ENCODE measurements at regions not wholly inside any gene's neighbourhood (a gene's known extent, or its start where the extent isn't known, plus 50 kb on each side); places are given as distances from the start of the nearest gene placed in this dataset.

DNA sequence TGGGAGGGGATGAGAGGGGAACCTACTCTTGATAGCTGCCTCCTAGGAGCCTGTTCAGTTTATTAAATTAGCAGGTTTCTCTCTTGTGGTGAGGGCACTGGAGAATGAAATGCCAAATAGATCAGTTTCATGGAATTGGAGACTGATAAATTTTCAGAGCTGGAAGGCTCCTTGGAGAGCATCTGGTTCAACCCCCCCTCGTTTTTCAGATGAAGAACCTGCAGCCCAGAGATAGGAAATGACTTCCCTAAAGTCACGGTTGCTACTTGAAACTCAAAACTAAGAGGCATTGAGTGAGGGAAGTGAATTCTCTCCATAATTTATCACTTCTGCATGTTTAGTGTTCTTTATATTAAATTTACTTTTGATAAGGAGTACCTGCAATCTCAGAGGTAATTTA lies 366.0 kb upstream of the CCL2 start:
- ChIA-PET POLR2A (ENCODE audit: low non-redundant PET) (no interaction called here), CTCF (no interaction called here)
- Histone ChIP-seq H3K27me3 (replicated peaks; ENCODE audit: insufficient read depth, low read depth, low read length, poor library complexity) (peaks cover 5% of the 10 kb centered on the region), H3K4me1 (ENCODE audit: insufficient read depth, low read length, poor library complexity, severe bottlenecking) (no peaks in the 10 kb centered on the region), H3K9me3 (ENCODE audit: low read depth, low read length, poor library complexity, severe bottlenecking) (no peaks in the 10 kb centered on the region), H3K4me3 (ENCODE audit: low read depth, low read length, poor library complexity, severe bottlenecking) (no peak overlapping the region), H3K36me3 (ENCODE audit: insufficient read depth, low read length, poor library complexity, severe bottlenecking) (no peaks in the 10 kb centered on the region), H3K27ac (ENCODE audit: low read depth, low read length, poor library complexity, severe bottlenecking) (no peak overlapping the region)
- intact Hi-C loops (cut with micrococcal nuclease; ENCODE audit: unreplicated experiment) = no loop called here
- no peak for DNase-seq (ENCODE audit: low spot score)
- TF ChIP-seq EZH2 (IDR thresholded peaks at IDR 0.05; ENCODE audit: borderline replicate concordance, low read depth, low read length, poor library complexity, severe bottlenecking) = no peak
- TF ChIP-seq, protein P1, sequence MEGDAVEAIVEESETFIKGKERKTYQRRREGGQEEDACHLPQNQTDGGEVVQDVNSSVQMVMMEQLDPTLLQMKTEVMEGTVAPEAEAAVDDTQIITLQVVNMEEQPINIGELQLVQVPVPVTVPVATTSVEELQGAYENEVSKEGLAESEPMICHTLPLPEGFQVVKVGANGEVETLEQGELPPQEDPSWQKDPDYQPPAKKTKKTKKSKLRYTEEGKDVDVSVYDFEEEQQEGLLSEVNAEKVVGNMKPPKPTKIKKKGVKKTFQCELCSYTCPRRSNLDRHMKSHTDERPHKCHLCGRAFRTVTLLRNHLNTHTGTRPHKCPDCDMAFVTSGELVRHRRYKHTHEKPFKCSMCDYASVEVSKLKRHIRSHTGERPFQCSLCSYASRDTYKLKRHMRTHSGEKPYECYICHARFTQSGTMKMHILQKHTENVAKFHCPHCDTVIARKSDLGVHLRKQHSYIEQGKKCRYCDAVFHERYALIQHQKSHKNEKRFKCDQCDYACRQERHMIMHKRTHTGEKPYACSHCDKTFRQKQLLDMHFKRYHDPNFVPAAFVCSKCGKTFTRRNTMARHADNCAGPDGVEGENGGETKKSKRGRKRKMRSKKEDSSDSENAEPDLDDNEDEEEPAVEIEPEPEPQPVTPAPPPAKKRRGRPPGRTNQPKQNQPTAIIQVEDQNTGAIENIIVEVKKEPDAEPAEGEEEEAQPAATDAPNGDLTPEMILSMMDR (conservative IDR thresholded peaks at IDR 0.05; ENCODE audit: low read depth, low read length) = no peak
- no TSS peak for BruUV-seq (replicated peaks)

DNA sequence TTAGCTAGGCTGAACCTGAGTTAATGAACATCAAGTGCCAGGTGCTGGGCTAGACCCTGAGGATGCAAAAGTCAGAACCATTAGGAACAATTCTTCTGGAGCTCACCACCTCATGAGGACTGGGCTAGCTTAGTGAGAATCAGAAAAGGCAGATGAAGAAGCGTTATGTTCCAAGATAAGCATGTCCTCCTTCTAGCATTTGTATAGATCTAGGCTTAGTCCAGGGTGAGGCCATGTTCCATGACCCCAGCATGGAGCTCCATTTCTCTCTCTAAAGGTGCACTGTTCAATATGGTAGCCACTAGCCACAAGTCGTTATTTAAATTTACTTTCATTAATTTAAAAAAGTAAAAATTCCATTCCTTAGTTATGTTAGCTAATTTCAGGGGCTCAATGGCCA lies 365.3 kb upstream of the CCL2 start:
- Histone ChIP-seq H3K27ac (ENCODE audit: low read depth, low read length, poor library complexity, severe bottlenecking) (no peak overlapping the region), H3K36me3 (ENCODE audit: insufficient read depth, low read length, poor library complexity, severe bottlenecking) (no peaks in the 10 kb centered on the region), H3K27me3 (replicated peaks; ENCODE audit: insufficient read depth, low read depth, low read length, poor library complexity) (peaks cover 5% of the 10 kb centered on the region), H3K4me1 (ENCODE audit: insufficient read depth, low read length, poor library complexity, severe bottlenecking) (no peaks in the 10 kb centered on the region), H3K4me3 (ENCODE audit: low read depth, low read length, poor library complexity, severe bottlenecking) (no peak overlapping the region), H3K9me3 (ENCODE audit: low read depth, low read length, poor library complexity, severe bottlenecking) (no peaks in the 10 kb centered on the region)
- intact Hi-C loops (cut with micrococcal nuclease; ENCODE audit: unreplicated experiment) = no loop called here
- TF ChIP-seq, protein P1 (conservative IDR thresholded peaks at IDR 0.05; ENCODE audit: low read depth, low read length) = no peak
- TF ChIP-seq EZH2 (IDR thresholded peaks at IDR 0.05; ENCODE audit: borderline replicate concordance, low read depth, low read length, poor library complexity, severe bottlenecking) = no peak
- CTCF ChIA-PET = no interaction called here
- POLR2A ChIA-PET (ENCODE audit: low non-redundant PET) = no interaction called here
- DNase-seq (ENCODE audit: low spot score) = no peak
- no TSS peak for BruUV-seq (replicated peaks)

DNA sequence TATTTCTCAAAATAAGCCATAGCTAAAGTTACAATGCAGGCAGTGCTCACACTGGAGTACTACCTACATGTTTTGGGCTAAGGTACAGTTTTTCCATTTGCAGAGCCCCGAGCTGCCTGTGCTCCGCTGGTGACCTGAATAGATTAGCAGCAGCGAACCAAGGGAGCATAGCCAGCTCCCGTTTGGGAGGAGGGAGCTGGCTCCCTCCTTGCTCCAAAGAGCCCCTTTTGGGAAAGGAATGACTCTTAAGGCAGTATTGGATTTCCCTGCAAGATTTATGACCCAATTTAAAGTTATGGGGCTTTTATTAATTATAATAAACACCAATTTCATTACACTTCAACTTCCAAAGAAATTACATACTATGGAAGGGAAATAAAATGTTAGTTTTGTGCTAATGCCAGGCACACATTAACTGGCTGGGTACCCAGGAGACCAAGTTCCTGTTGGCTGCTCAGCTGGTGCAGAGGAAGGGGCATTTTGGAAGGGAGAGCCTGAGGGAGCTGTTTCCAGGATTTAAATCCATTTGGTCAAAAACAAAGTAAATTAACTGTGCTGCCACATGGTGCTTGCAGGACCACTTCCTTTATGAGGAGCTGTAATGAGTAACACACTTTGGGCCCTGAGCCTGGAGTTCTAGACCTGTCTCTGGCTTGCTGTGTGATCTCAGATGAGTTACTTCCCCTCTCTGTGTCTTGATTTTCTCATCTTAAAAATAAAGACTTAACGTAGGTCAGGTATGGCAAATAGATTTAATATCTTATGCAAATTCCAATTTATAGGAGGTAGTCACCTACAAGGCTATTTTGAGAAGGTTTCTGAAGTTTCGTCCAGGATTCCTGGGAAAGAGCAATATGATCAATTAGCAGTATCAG lies 362.1 kb upstream of the CCL2 start:
- Histone ChIP-seq H3K9me3 (ENCODE audit: low read depth, low read length, poor library complexity, severe bottlenecking) (no peaks in the 10 kb centered on the region), H3K27ac (ENCODE audit: low read depth, low read length, poor library complexity, severe bottlenecking) (no peak overlapping the region), H3K4me3 (ENCODE audit: low read depth, low read length, poor library complexity, severe bottlenecking) (no peak overlapping the region), H3K4me1 (ENCODE audit: insufficient read depth, low read length, poor library complexity, severe bottlenecking) (no peaks in the 10 kb centered on the region), H3K27me3 (replicated peaks; ENCODE audit: insufficient read depth, low read depth, low read length, poor library complexity) (no peaks in the 10 kb centered on the region), H3K36me3 (ENCODE audit: insufficient read depth, low read length, poor library complexity, severe bottlenecking) (no peaks in the 10 kb centered on the region)
- DNase-seq (ENCODE audit: low spot score) = no peak
- intact Hi-C loops (cut with micrococcal nuclease; ENCODE audit: unreplicated experiment) = no loop called here
- no TSS peak for BruUV-seq (replicated peaks)
- TF ChIP-seq, protein P1 (conservative IDR thresholded peaks at IDR 0.05; ENCODE audit: low read depth, low read length) = no peak
- no peak for TF ChIP-seq EZH2 (IDR thresholded peaks at IDR 0.05; ENCODE audit: borderline replicate concordance, low read depth, low read length, poor library complexity, severe bottlenecking)
- CTCF ChIA-PET = no interaction called here
- POLR2A ChIA-PET (ENCODE audit: low non-redundant PET) = no interaction called here
